Activated naive CD8-positive, alpha-beta T cell treated with anti-CD3 and anti-CD28 coated beads, Interleukin-2, amount 10 ng/mL, durations not matched to agents 7 days and 5 days (primary cell): ENCODE measurements at regions not wholly inside any gene's neighbourhood (a gene's known extent, or its start where the extent isn't known, plus 50 kb on each side); places are given as distances from the start of the nearest gene placed in this dataset.

Experiments
- ATAC-seq: fragments of 150-1000 bp; cut with Tn5 transposase; one replicate; pipeline ENCODE4 v1.10.0; 2021; ENCODE audit warnings: low read depth, moderate library complexity
- POLR2A ChIA-PET: fragments of 350-600 bp; sonication (Branson Sonifier 250); formaldehyde crosslinking; loops from one replicate; lab custom pipeline; 2021; ENCODE audit warnings: antibody characterized with exemption; lab: Charles Lee
- DNase-seq: peaks from one replicate; pipeline ENCODE4 v3.0.0; 2021
- H3K27ac Mint-ChIP-seq: one replicate; pipeline ENCODE4 v1.8.0; 2022; ENCODE audit warnings: mild to moderate bottlenecking, mixed read lengths
- H3K27me3 Mint-ChIP-seq: one replicate; pipeline ENCODE4 v1.8.0; 2022; ENCODE audit warnings: mild to moderate bottlenecking, moderate library complexity, mixed read lengths
- H3K36me3 Mint-ChIP-seq: one replicate; pipeline ENCODE4 v1.8.0; 2021; ENCODE audit warnings: mild to moderate bottlenecking, mixed read lengths
- H3K4me1 Mint-ChIP-seq: one replicate; pipeline ENCODE4 v1.8.0; 2021; ENCODE audit warnings: mixed read lengths
- H3K4me3 Mint-ChIP-seq: one replicate; pipeline ENCODE4 v1.8.0; 2022; ENCODE audit warnings: mild to moderate bottlenecking, moderate library complexity, mixed read lengths
- H3K9me3 Mint-ChIP-seq: one replicate; pipeline ENCODE4 v1.8.0; 2021; ENCODE audit warnings: mixed read lengths

GRCh38 chr5:2696156-2696807, 55.2 kb downstream of the IRX2 start:
- H3K36me3 Mint-ChIP-seq: no peaks in the 10 kb centered on the region
- POLR2A ChIA-PET: no interaction called here
- no peak overlapping the region for H3K27ac Mint-ChIP-seq
- H3K4me1 Mint-ChIP-seq: no peaks in the 10 kb centered on the region
- no peak overlapping the region for H3K4me3 Mint-ChIP-seq
- no peak for DNase-seq
- ATAC-seq: no peak
- H3K27me3 Mint-ChIP-seq: no peaks in the 10 kb centered on the region
- H3K9me3 Mint-ChIP-seq: no peaks in the 10 kb centered on the region

DNA sequence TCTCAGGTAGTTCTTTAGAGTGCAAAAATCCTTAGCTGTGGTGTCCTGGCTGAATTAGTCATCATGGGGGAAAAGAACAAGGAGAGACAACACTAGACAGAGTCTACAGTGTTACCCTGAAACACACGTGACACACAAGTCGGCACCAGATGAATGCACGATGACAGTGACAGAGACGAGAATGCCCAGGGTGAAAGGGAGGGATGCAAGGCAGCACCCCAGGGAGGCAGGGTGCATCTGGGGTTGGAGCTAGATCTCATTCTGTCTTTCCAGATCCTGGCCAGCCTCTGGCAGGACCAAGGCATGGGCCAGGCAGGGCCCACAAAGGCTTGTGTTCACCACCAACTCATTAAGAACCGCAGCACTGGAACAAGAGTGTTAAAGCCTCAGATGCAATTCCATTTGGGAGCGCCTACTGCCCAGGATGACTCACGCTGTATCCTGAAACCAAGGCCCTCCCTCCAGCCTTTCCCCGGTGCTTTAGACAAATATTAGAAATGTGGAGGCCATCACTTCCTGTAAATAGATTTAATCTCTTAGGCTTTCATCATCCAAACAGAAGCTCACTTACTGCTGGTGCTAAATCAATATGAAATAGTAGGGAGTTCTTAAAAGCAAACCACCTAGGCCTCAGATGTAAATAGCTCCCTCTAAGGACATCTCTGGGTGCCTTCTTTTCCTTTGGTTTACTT, 56.1 kb downstream of the IRX2 start:
- Mint-ChIP-seq H3K27me3 (no peaks in the 10 kb centered on the region), H3K36me3 (no peaks in the 10 kb centered on the region)

DNA sequence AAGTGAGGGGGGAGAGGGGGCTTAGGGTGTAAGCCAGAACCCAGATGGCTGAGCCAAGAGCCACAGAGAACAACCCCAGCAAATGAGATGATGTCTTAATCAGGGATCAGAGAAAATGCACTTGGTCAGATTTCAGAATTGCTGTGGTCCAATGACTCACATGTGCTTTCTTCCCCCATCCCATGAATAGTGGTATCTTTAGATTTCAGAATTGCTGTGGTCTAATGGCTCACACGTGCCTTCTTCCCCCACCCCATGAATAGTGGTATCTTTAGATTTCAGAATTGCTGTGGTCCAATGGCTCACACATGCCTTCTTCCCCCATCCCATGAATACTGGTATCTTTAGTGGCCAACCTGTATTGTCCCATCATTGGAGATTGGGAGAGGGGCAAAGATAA, 59.9 kb downstream of the IRX2 start:
- no peak for DNase-seq
- Mint-ChIP-seq H3K4me1 (no peaks in the 10 kb centered on the region), H3K27me3 (no peaks in the 10 kb centered on the region), H3K9me3 (no peaks in the 10 kb centered on the region), H3K4me3 (no peak overlapping the region), H3K36me3 (no peaks in the 10 kb centered on the region), H3K27ac (no peak overlapping the region)
- POLR2A ChIA-PET: no interaction called here
- ATAC-seq: no peak

More for the DNA sequence above, 56.1 kb downstream of the IRX2 start:
- no peak for ATAC-seq
- POLR2A ChIA-PET: no interaction called here
- Mint-ChIP-seq H3K4me3 (no peak overlapping the region), H3K4me1 (no peaks in the 10 kb centered on the region), H3K27ac (no peak overlapping the region), H3K9me3 (no peaks in the 10 kb centered on the region)
- no peak for DNase-seq

- DNase-seq (no peak), ATAC-seq (no peak)
- H3K9me3 Mint-ChIP-seq: no peaks in the 10 kb centered on the region
- no peaks in the 10 kb centered on the region for H3K36me3 Mint-ChIP-seq
- no peaks in the 10 kb centered on the region for H3K4me1 Mint-ChIP-seq
- H3K4me3 Mint-ChIP-seq: no peak overlapping the region
- H3K27me3 Mint-ChIP-seq: no peaks in the 10 kb centered on the region
- no peak overlapping the region for H3K27ac Mint-ChIP-seq
- POLR2A ChIA-PET: no interaction called here
These were observed 61.2 kb downstream of the IRX2 start for GRCh38 chr5:2690293-2690692.

- POLR2A ChIA-PET: no interaction called here
- Mint-ChIP-seq H3K9me3 (no peaks in the 10 kb centered on the region), H3K27me3 (no peaks in the 10 kb centered on the region), H3K27ac (no peak overlapping the region), H3K4me1 (no peaks in the 10 kb centered on the region), H3K36me3 (no peaks in the 10 kb centered on the region), H3K4me3 (no peak overlapping the region)
- ATAC-seq: no peak
- no peak for DNase-seq
These were observed 62.9 kb downstream of the IRX2 start for GRCh38 chr5:2688586-2688985.

GRCh38 chr5:2687746-2688145, 63.7 kb downstream of the IRX2 start:
- no peaks in the 10 kb centered on the region for H3K9me3 Mint-ChIP-seq
- no peaks in the 10 kb centered on the region for H3K27me3 Mint-ChIP-seq
- H3K27ac Mint-ChIP-seq: no peak overlapping the region

GRCh38 chr5:2686321-2687124, 65.0 kb downstream of the IRX2 start:
- Mint-ChIP-seq H3K27ac (no peak overlapping the region), H3K4me3 (no peak overlapping the region), H3K4me1 (no peaks in the 10 kb centered on the region), H3K27me3 (no peaks in the 10 kb centered on the region), H3K36me3 (no peaks in the 10 kb centered on the region), H3K9me3 (no peaks in the 10 kb centered on the region)
- POLR2A ChIA-PET: no interaction called here
- DNase-seq (no peak), ATAC-seq (no peak)

More at GRCh38 chr5:2687746-2688145, 63.7 kb downstream of the IRX2 start:
- Mint-ChIP-seq H3K4me3 (no peak overlapping the region), H3K36me3 (no peaks in the 10 kb centered on the region), H3K4me1 (no peaks in the 10 kb centered on the region)
- POLR2A ChIA-PET: no interaction called here
- DNase-seq (no peak), ATAC-seq (no peak)

DNA sequence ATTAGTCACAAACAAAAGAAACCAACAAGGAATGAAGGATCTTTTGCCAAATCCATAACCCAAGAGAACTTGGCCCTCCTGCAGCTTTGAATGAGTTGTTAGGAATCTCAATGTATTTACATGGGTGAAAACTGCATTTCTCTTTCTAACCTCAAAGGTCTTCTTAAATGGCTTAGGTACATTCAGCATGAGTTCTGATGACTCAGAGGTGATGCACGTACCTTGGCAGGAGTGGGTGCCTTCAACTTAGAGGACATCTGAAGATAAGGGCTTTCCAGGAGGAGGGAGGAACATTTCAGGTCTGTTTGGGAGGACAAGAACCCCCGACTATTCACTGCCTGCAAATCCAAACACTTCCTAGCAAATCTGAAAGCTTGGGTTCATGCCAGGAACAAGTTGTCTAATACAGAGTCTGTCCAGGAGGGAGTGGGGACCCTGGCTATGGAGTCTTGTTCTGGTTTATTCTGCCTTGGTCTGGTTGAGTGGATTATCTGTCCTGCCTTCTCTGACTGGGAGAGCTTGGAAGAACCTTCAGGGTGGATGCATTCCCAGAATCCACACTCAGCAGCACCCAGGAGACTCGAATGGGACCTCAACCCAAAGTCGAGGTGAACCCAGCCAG, 65.7 kb downstream of the IRX2 start:
- Mint-ChIP-seq H3K4me1 (no peaks in the 10 kb centered on the region), H3K36me3 (no peaks in the 10 kb centered on the region), H3K27me3 (no peaks in the 10 kb centered on the region), H3K9me3 (no peaks in the 10 kb centered on the region), H3K27ac (no peak overlapping the region), H3K4me3 (no peak overlapping the region)
- DNase-seq: no peak
- no peak for ATAC-seq
- POLR2A ChIA-PET: no interaction called here

DNA sequence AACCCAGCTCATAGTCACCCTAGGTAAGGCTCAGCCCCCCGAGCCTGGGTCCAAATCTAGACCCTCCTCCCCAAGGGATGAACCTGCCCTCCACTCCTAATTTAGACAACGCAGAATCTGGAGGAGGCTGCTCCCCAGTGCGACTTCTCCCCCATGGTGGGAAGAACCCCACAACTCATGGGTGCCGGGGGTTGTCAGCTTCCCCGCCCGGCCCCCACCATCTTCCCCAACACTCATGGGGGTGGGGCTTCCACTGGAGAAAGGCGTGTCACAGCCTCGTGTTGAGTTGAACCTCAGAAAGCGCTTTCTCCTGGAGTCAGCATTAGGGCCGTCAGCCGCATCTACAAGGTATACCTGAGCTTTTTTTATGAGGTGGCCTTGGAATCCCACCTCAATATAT, 66.9 kb downstream of the IRX2 start:
- Mint-ChIP-seq H3K4me1 (no peaks in the 10 kb centered on the region), H3K4me3 (no peak overlapping the region), H3K36me3 (no peaks in the 10 kb centered on the region), H3K27ac (no peak overlapping the region), H3K27me3 (no peaks in the 10 kb centered on the region), H3K9me3 (no peaks in the 10 kb centered on the region)
- POLR2A ChIA-PET: no interaction called here
- ATAC-seq: no peak
- no peak for DNase-seq

DNA sequence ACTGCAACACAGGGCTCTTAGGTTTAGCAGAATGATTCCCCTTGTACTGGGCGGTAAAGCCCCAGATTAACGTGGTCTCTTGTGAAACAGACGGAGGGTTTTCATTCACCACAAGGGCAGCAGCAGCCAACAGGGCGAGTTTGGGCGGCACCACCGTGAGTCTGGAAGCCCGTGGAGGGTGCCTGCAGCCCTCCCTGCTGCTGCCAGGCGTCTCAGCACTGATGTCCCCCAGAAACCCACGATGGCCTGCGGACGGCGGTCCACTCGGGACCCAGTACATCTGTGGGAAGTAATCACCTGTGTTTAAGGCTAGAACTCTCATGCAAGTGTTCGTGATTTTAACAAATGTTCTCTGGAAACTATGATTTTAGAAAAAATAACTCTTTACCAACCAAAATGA, 67.8 kb downstream of the IRX2 start:
- Mint-ChIP-seq H3K27me3 (no peaks in the 10 kb centered on the region), H3K4me3 (no peak overlapping the region), H3K9me3 (no peaks in the 10 kb centered on the region), H3K4me1 (no peaks in the 10 kb centered on the region), H3K36me3 (no peaks in the 10 kb centered on the region), H3K27ac (no peak overlapping the region)
- POLR2A ChIA-PET: no interaction called here
- DNase-seq (no peak), ATAC-seq (no peak)

- POLR2A ChIA-PET: no interaction called here
These were observed 70.0 kb downstream of the IRX2 start for GRCh38 chr5:2681476-2681875.

DNA sequence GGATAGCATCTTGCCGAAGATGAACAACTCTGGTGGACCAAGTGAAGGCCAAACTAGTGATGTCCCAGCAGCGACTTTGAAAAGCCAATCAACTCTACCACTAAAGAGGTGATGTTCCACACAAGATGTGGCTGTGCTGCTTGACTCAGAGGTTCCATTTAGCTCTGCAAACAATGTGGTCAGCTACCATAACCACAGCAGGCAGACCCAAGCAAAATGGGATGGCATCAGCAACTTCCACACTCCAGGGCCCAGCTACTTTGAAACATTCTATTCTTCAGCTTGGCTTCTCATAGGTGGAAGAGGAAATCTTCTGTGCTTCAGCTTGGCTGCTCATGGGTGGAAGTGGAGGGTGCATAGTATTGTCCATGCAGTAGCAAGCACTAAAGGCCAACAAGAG, 70.5 kb downstream of the IRX2 start:
- no peak overlapping the region for H3K4me3 Mint-ChIP-seq
- H3K27me3 Mint-ChIP-seq: no peaks in the 10 kb centered on the region
- H3K9me3 Mint-ChIP-seq: peaks cover 2% of the 10 kb centered on the region
- DNase-seq: no peak
- H3K4me1 Mint-ChIP-seq: no peaks in the 10 kb centered on the region
- ATAC-seq: no peak
- H3K27ac Mint-ChIP-seq: no peak overlapping the region
- POLR2A ChIA-PET: no interaction called here
- H3K36me3 Mint-ChIP-seq: no peaks in the 10 kb centered on the region

More at GRCh38 chr5:2681476-2681875, 70.0 kb downstream of the IRX2 start:
- no peaks in the 10 kb centered on the region for H3K4me1 Mint-ChIP-seq
- no peak overlapping the region for H3K4me3 Mint-ChIP-seq
- no peak for DNase-seq
- no peaks in the 10 kb centered on the region for H3K27me3 Mint-ChIP-seq
- H3K36me3 Mint-ChIP-seq: no peaks in the 10 kb centered on the region
- ATAC-seq: no peak
- no peak overlapping the region for H3K27ac Mint-ChIP-seq
- no peaks in the 10 kb centered on the region for H3K9me3 Mint-ChIP-seq

- H3K4me1 Mint-ChIP-seq: no peaks in the 10 kb centered on the region
- H3K9me3 Mint-ChIP-seq: peaks cover 3% of the 10 kb centered on the region
- POLR2A ChIA-PET: no interaction called here
- DNase-seq (no peak), ATAC-seq (no peak)
- no peak overlapping the region for H3K4me3 Mint-ChIP-seq
- no peak overlapping the region for H3K27ac Mint-ChIP-seq
- no peaks in the 10 kb centered on the region for H3K27me3 Mint-ChIP-seq
- H3K36me3 Mint-ChIP-seq: no peaks in the 10 kb centered on the region
These were observed 73.8 kb downstream of the IRX2 start for GRCh38 chr5:2677689-2678088.
